HEK293T (cell line): ENCODE measurements at regions not wholly inside any gene's neighbourhood (a gene's known extent, or its start where the extent isn't known, plus 50 kb on each side); places are given as distances from the start of the nearest gene placed in this dataset.

Source experiments
- ARNT ChIP-seq: fragments of 450-650 bp; IDR thresholded peaks from 2 replicates; pipeline ENCODE4 v1.6.1; 2017; ENCODE audit warnings: mild to moderate bottlenecking
- ELF4 ChIP-seq: fragments of 450-650 bp; IDR thresholded peaks from 2 replicates; pipeline ENCODE4 v1.6.1; 2017; ENCODE audit warnings: antibody characterized with exemption
- L3MBTL2 ChIP-seq: fragments of 450-650 bp; conservative IDR thresholded peaks from 2 replicates; pipeline ENCODE4 v1.6.1; 2016; ENCODE audit warnings: mild to moderate bottlenecking
- NFRKB ChIP-seq: fragments of 450-650 bp; IDR thresholded peaks from 2 replicates; pipeline ENCODE4 v1.6.1; 2016; ENCODE audit warnings: mild to moderate bottlenecking, moderate library complexity
- SP1 ChIP-seq: fragments of 450-650 bp; IDR thresholded peaks from 2 replicates; pipeline ENCODE4 v1.6.1; 2017

GRCh38 chr12:66779466-66779865 lies 100.6 kb upstream of the GRIP1 start:
- TF ChIP-seq NFRKB (no peak), L3MBTL2 (no peak), ARNT (no peak), SP1 (no peak), ELF4 (no peak)
